Breast epithelium (tissue), 4 donors: ENCODE measurements at regions not wholly inside any gene's neighbourhood (a gene's known extent, or its start where the extent isn't known, plus 50 kb on each side); places are given as distances from the start of the nearest gene placed in this dataset.

Experiments used
- DNase-seq, 2 donors: peaks; one replicate each; pipeline ENCODE4 v3.0.0-alpha.2; 2019; ENCODE audit warnings: low spot score in 2 of 2
- H3K27ac ChIP-seq, 2 donors: fragments of 200-600 bp; sonication (generic) in 1 of 2; one replicate each; pipeline ENCODE4 v1.5.1; 2016 to 2019; ENCODE audit warnings: mild to moderate bottlenecking in 1 of 2
- H3K27me3 ChIP-seq, 2 donors: fragments of 200-600 bp; sonication (generic) in 1 of 2; one replicate each; pipeline versions ENCODE4 v1.5.1 to v1.6.0; 2017 to 2019; ENCODE audit warnings: control low read depth in 1 of 2, mild to moderate bottlenecking in 1 of 2
- H3K36me3 ChIP-seq: fragments of 200-600 bp; one replicate; pipeline ENCODE4 v1.5.1; 2019
- H3K4me1 ChIP-seq, 2 donors: fragments of 200-600 bp; sonication (generic); one replicate each; pipeline ENCODE4 v1.5.1; 2016 to 2019; ENCODE audit warnings: control low read depth in 1 of 2
- H3K4me3 ChIP-seq, 3 donors: fragments of 200-600 bp; sonication (generic); 1 replicate in 2 of 3; 2 replicates in 1 of 3; pipeline ENCODE4 v1.5.1; 2016 to 2019; ENCODE audit warnings: mild to moderate bottlenecking in 3 of 3, moderate library complexity in 2 of 3
- H3K9me3 ChIP-seq, 2 donors: fragments of 200-600 bp; sonication (generic) in 1 of 2; one replicate each; pipeline ENCODE4 v1.5.1; 2016 to 2019; ENCODE audit warnings: control low read depth in 1 of 2
- POLR2A ChIP-seq: fragments of 450-650 bp; IDR thresholded peaks from one replicate; pipeline ENCODE4 v1.6.1; 2016; ENCODE audit warnings: antibody characterized with exemption, mild to moderate bottlenecking, moderate library complexity
- POLR2AphosphoS5 ChIP-seq, 3 donors: sonication (generic); formaldehyde crosslinking; IDR thresholded peaks; one replicate each; pipeline ENCODE4 v1.6.1; 2017; ENCODE audit warnings: antibody characterized with exemption in 3 of 3
- intact Hi-C: fragments of 100-400 bp; cut with DNase I; formaldehyde crosslinking; loops from one replicate; pipeline ENCODE4 v1.15.1; 2023; ENCODE audit warnings: low total_unique reads
- TF ChIP-seq, protein P1 (sequence below), 3 donors: fragments of 450-650 bp; IDR thresholded peaks; one replicate each; pipeline ENCODE4 v1.5.1; 2016 to 2017; ENCODE audit warnings: antibody characterized with exemption in 3 of 3, mild to moderate bottlenecking in 3 of 3, moderate library complexity in 3 of 3

DNA sequence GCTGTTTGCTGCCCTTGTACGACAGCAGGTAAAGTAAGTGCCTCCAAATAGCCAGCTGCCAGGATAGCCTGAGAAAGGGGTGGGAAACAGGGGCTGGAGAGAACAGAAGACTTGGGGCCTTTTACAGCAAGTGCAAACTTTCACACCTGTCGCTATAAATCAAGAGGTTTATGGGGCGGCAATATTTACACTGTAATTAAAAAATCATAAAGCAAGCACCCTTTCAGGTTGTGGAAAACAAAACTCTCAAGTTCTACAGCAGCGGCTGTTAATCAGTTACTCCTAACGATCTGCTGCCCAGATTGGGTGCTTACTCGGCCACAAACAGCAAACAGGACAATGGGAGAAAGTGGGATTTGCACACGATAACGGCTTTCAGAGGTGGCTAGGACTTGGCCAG, 359.5 kb upstream of the ETAA1 start:
- no peak overlapping the region for H3K4me3 ChIP-seq
- no peaks in the 10 kb centered on the region for H3K27me3 ChIP-seq
- no peak for DNase-seq
- no peaks in the 10 kb centered on the region for H3K36me3 ChIP-seq
- intact Hi-C loops = no loop called here
- TF ChIP-seq POLR2A = no peak
- TF ChIP-seq POLR2AphosphoS5 (IDR thresholded peaks at IDR 0.05) = no peak
- TF ChIP-seq, protein P1, sequence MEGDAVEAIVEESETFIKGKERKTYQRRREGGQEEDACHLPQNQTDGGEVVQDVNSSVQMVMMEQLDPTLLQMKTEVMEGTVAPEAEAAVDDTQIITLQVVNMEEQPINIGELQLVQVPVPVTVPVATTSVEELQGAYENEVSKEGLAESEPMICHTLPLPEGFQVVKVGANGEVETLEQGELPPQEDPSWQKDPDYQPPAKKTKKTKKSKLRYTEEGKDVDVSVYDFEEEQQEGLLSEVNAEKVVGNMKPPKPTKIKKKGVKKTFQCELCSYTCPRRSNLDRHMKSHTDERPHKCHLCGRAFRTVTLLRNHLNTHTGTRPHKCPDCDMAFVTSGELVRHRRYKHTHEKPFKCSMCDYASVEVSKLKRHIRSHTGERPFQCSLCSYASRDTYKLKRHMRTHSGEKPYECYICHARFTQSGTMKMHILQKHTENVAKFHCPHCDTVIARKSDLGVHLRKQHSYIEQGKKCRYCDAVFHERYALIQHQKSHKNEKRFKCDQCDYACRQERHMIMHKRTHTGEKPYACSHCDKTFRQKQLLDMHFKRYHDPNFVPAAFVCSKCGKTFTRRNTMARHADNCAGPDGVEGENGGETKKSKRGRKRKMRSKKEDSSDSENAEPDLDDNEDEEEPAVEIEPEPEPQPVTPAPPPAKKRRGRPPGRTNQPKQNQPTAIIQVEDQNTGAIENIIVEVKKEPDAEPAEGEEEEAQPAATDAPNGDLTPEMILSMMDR (IDR thresholded peaks at IDR 0.05) = no peak
- H3K9me3 ChIP-seq = no peaks in the 10 kb centered on the region
- H3K4me1 ChIP-seq = no peaks in the 10 kb centered on the region
- H3K27ac ChIP-seq = no peak overlapping the region

DNA sequence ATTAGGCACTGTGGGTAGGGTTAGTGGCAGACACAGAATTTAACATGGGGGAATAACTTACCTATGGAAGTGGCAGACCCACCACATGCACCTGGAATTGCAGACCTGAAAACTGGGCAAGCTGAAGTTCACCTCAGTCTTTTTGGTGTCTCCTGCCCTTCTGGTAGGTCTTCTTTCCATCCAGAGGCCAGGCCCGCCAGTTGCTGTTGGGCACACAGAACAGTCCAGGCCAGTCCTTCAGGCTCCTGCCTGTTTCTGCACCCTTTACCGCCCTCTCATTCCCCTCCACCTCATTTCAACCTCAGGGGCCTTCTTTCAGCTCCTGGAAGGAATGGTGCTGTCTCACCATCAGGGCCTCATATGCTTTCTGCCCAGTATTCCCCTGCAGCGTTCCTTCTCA, 358.9 kb upstream of the ETAA1 start:
- Histone ChIP-seq H3K9me3 (no peaks in the 10 kb centered on the region), H3K27me3 (no peaks in the 10 kb centered on the region), H3K4me1 (no peaks in the 10 kb centered on the region), H3K36me3 (no peaks in the 10 kb centered on the region), H3K4me3 (no peak overlapping the region), H3K27ac (no peak overlapping the region)
- TF ChIP-seq, protein P1 (IDR thresholded peaks at IDR 0.05) = no peak
- TF ChIP-seq POLR2A = no peak
- no peak for TF ChIP-seq POLR2AphosphoS5 (IDR thresholded peaks at IDR 0.05)
- DNase-seq = no peak
- intact Hi-C loops = no loop called here

DNA sequence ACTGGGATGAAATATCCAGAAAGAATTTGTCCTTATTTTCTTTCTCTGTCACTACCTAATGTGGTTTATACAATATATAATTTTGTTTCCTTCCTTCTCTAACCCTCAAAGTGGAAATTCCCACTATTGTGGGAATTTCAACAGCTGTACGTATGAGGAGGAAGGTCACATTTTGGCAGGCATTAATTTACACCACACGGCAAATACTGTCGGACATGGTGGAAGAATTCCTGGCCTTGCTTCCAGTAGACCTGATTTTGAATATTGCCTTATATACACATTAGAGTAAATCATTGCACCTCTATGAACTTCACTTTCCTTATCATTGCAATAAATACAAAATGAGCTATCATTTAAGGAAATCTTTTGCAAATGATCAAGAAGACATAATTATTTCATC, 358.1 kb upstream of the ETAA1 start:
- H3K9me3 ChIP-seq = no peaks in the 10 kb centered on the region
- H3K27ac ChIP-seq = no peak overlapping the region
- TF ChIP-seq POLR2A (no peak), POLR2AphosphoS5 (IDR thresholded peaks at IDR 0.05) (no peak)
- TF ChIP-seq, protein P1 (IDR thresholded peaks at IDR 0.05) = no peak
- no peaks in the 10 kb centered on the region for H3K36me3 ChIP-seq
- no peaks in the 10 kb centered on the region for H3K4me1 ChIP-seq
- intact Hi-C loops = no loop called here
- DNase-seq = no peak
- H3K27me3 ChIP-seq = no peaks in the 10 kb centered on the region
- no peak overlapping the region for H3K4me3 ChIP-seq

DNA sequence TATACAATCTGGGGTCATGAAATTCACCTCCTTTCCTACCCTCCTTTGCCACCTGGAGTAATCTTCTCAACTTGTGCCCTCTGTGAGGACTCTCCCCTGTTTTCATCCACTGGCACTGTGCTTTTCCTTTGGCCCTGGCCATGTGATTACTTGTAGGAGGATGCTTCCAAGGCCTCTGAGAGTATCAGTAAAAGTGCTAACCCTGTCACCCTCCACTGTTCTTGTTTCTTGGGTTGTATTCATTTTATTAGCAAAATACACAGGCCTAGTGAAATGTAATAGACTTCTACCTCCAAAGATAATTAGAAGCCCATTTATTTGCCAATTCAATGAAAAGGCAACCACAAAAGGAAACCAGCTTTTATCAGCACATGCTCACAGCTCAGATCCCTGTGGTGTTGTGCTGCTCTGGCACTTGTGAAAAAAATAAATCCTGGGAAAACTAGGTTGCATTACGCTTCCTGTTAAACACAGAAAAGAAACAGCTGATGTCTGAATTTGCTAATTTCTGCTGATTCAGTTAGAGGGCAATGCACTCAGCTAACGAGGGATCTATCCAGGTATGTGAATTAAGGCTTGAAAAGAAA, 357.5 kb upstream of the ETAA1 start:
- H3K36me3 ChIP-seq = no peaks in the 10 kb centered on the region
- TF ChIP-seq POLR2AphosphoS5 (IDR thresholded peaks at IDR 0.05) = no peak
- TF ChIP-seq, protein P1 (IDR thresholded peaks at IDR 0.05) = no peak
- TF ChIP-seq POLR2A = no peak
- no peaks in the 10 kb centered on the region for H3K27me3 ChIP-seq
- no peaks in the 10 kb centered on the region for H3K9me3 ChIP-seq
- DNase-seq = no peak
- no peak overlapping the region for H3K4me3 ChIP-seq
- no peaks in the 10 kb centered on the region for H3K4me1 ChIP-seq
- intact Hi-C loops = no loop called here
- no peak overlapping the region for H3K27ac ChIP-seq

DNA sequence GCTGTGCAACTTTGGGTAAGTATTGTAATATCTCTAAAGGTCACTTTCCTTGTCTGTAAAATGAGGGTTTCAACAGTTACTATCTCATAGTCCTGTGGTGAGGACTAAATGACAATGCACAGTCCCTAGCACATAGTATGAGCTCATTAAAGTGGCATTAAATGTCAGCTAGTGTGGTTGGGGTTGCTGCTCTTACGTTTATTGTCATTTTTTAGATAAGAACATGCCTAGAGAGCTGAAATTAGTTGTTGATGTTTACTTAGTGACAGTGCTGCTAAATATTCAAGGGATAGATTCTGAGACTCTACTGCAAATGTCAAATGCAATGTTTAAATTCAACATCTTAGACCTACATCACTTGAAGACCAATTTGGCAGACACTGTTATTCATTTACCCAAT, 356.1 kb upstream of the ETAA1 start:
- Histone ChIP-seq H3K9me3 (no peaks in the 10 kb centered on the region), H3K27ac (no peak overlapping the region), H3K36me3 (no peaks in the 10 kb centered on the region), H3K27me3 (no peaks in the 10 kb centered on the region), H3K4me3 (no peak overlapping the region), H3K4me1 (no peaks in the 10 kb centered on the region)
- intact Hi-C loops = no loop called here
- TF ChIP-seq, protein P1 (IDR thresholded peaks at IDR 0.05) = no peak
- TF ChIP-seq POLR2AphosphoS5 (IDR thresholded peaks at IDR 0.05) (no peak), POLR2A (no peak)
- DNase-seq = no peak
